ENCODE measurements at regions not wholly inside any gene's neighbourhood (a gene's known extent, or its start where the extent isn't known, plus 50 kb on each side); places are given as distances from the start of the nearest gene placed in this dataset.

GRCh38 chr12:113723631-113724030, 242.5 kb downstream of the RBM19 start:
- no peak for TF ChIP-seq CTCF (IDR thresholded peaks at IDR 0.05)
- TF ChIP-seq EP300 (IDR thresholded peaks at IDR 0.05) = no peak
- no peak for TF ChIP-seq POLR2A (IDR thresholded peaks at IDR 0.05; ENCODE audit: low read depth)
- TF ChIP-seq POLR2AphosphoS5 (IDR thresholded peaks at IDR 0.05) = no peak

Data from esophagus muscularis mucosa (tissue), 4 donors.